A549 (cell line): ENCODE measurements at regions not wholly inside any gene's neighbourhood (a gene's known extent, or its start where the extent isn't known, plus 50 kb on each side); places are given as distances from the start of the nearest gene placed in this dataset.

Source experiments
- CHD2 ChIP-seq: fragments of 150-350 bp; IDR thresholded peaks from 2 replicates; pipeline ENCODE4 v1.6.1; 2014; ENCODE audit warnings: low read length; ENCODE audit not compliant: partially characterized antibody
- EP300 ChIP-seq, 2 experiments: fragments of >200 bp; sonication (Bioruptor Twin); formaldehyde crosslinking; IDR thresholded peaks; 2 replicates in 1 of 2; 3 replicates in 1 of 2; pipeline ENCODE4 v1.6.1; 2016 to 2017
- POLR2A ChIP-seq: IDR thresholded peaks from 2 replicates; pipeline ENCODE4 v1.6.1; 2012; ENCODE audit warnings: mild to moderate bottlenecking, low read length
- RCOR1 ChIP-seq: fragments of 150-350 bp; IDR thresholded peaks from 2 replicates; pipeline ENCODE4 v1.6.1; 2014; ENCODE audit warnings: antibody characterized with exemption, low read length, low read depth
- TF ChIP-seq, protein P1 (sequence below): fragments of >200 bp; sonication (Bioruptor Twin); formaldehyde crosslinking; IDR thresholded peaks from 3 replicates; pipeline ENCODE4 v1.6.1; 2016
- TF ChIP-seq, protein P2 (sequence below): fragments of >200 bp; sonication (Bioruptor Twin); formaldehyde crosslinking; IDR thresholded peaks from 3 replicates; pipeline ENCODE4 v1.5.1; 2016

DNA sequence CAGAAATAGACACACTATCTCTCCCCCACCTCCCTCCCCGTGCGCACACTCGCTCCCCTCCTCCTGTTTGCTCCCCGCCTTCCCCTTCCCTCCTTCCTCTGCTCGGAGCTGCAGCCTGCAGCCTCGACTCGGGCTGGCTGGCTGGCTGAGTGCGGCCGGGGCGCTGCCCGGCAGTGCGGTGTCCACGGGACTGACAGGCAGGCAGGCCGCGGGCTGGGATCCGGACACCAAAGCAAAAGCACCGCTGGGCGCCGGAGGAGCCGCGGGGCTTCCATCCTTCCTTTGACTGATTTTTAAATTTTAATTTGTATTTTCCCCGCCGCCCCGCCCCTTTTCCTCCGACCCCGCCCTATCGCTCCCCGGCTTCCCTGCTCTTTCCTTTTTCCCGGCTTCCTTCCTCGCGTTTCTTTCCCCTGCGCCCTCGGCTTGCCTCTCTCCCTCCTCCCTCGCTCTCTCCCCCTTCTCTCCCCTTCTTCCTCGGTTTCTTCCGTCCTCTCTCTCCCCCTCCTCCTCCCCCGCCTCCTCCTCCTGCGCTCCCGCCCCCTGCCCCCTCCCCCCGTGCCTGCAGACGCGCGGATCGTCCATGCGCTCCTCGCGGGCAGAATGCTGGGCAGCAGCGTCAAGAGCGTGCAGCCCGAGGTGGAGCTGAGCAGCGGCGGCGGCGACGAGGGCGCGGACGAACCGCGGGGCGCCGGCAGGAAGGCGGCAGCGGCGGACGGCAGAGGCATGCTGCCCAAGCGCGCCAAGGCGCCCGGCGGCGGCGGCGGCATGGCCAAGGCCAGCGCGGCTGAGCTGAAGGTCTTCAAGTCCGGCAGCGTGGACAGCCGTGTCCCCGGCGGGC is 109.4 kb downstream of the NAV1 start:
- TF ChIP-seq CHD2 (no peak), EP300 (IDR thresholded peaks at IDR 0.05) (no peak), POLR2A (peak; percentile 63), RCOR1 (no peak)
- TF ChIP-seq, protein P1, sequence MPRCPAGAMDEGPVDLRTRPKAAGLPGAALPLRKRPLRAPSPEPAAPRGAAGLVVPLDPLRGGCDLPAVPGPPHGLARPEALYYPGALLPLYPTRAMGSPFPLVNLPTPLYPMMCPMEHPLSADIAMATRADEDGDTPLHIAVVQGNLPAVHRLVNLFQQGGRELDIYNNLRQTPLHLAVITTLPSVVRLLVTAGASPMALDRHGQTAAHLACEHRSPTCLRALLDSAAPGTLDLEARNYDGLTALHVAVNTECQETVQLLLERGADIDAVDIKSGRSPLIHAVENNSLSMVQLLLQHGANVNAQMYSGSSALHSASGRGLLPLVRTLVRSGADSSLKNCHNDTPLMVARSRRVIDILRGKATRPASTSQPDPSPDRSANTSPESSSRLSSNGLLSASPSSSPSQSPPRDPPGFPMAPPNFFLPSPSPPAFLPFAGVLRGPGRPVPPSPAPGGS, result no peak
- TF ChIP-seq, protein P2, sequence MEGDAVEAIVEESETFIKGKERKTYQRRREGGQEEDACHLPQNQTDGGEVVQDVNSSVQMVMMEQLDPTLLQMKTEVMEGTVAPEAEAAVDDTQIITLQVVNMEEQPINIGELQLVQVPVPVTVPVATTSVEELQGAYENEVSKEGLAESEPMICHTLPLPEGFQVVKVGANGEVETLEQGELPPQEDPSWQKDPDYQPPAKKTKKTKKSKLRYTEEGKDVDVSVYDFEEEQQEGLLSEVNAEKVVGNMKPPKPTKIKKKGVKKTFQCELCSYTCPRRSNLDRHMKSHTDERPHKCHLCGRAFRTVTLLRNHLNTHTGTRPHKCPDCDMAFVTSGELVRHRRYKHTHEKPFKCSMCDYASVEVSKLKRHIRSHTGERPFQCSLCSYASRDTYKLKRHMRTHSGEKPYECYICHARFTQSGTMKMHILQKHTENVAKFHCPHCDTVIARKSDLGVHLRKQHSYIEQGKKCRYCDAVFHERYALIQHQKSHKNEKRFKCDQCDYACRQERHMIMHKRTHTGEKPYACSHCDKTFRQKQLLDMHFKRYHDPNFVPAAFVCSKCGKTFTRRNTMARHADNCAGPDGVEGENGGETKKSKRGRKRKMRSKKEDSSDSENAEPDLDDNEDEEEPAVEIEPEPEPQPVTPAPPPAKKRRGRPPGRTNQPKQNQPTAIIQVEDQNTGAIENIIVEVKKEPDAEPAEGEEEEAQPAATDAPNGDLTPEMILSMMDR, result no peak
